ENCODE measurements at regions not wholly inside any gene's neighbourhood (a gene's known extent, or its start where the extent isn't known, plus 50 kb on each side); places are given as distances from the start of the nearest gene placed in this dataset.

DNA sequence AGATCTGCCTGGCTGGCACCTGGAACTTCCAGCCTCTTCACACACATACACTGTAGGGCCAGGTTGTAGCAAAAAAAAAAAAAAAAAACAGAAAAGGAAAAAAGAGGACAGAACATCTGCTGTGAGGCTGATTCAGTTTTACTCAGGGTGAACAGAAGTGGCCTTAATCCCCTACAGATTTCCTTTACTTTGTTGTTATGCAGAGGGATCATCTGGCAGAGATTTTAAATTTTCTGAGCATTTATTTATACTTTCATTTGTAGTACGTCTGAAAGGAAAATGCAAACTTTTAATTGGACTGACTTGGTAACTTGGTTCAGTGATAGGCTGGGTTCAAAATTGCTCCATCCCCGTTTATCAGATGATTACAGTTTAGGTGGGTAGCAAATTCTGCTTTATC lies 50.8 kb upstream of the PRICKLE1 start:
- H3K36me3 ChIP-seq, result no peaks in the 10 kb centered on the region
- no peaks in the 10 kb centered on the region for H3K27me3 ChIP-seq
- H3K9me3 ChIP-seq, result no peaks in the 10 kb centered on the region
- no peaks in the 10 kb centered on the region for H3K4me1 ChIP-seq
- H3K27ac ChIP-seq, result no peak overlapping the region
- DNase-seq, result no peak
- intact Hi-C loops (cut with DNase I), result no loop called here
- no peak overlapping the region for H3K4me3 ChIP-seq
- H3K9ac ChIP-seq (ENCODE audit: low read depth in 2 of 2, low read length in 2 of 2), result no peak overlapping the region
- TF ChIP-seq, protein P1, sequence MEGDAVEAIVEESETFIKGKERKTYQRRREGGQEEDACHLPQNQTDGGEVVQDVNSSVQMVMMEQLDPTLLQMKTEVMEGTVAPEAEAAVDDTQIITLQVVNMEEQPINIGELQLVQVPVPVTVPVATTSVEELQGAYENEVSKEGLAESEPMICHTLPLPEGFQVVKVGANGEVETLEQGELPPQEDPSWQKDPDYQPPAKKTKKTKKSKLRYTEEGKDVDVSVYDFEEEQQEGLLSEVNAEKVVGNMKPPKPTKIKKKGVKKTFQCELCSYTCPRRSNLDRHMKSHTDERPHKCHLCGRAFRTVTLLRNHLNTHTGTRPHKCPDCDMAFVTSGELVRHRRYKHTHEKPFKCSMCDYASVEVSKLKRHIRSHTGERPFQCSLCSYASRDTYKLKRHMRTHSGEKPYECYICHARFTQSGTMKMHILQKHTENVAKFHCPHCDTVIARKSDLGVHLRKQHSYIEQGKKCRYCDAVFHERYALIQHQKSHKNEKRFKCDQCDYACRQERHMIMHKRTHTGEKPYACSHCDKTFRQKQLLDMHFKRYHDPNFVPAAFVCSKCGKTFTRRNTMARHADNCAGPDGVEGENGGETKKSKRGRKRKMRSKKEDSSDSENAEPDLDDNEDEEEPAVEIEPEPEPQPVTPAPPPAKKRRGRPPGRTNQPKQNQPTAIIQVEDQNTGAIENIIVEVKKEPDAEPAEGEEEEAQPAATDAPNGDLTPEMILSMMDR (IDR thresholded peaks at IDR 0.05), result no peak

- TF ChIP-seq, protein P1 (IDR thresholded peaks at IDR 0.05), result no peak
- H3K27me3 ChIP-seq, result no peaks in the 10 kb centered on the region
- no peaks in the 10 kb centered on the region for H3K4me1 ChIP-seq
- no peak overlapping the region for H3K27ac ChIP-seq
- no peak overlapping the region for H3K4me3 ChIP-seq
- DNase-seq, result no peak
- no peak overlapping the region for H3K9ac ChIP-seq (ENCODE audit: low read depth in 2 of 2, low read length in 2 of 2)
- no peaks in the 10 kb centered on the region for H3K9me3 ChIP-seq
- no peaks in the 10 kb centered on the region for H3K36me3 ChIP-seq
- intact Hi-C loops (cut with DNase I), result no loop called here
Measured at GRCh38 chr12:42639556-42639955, 50.0 kb upstream of the PRICKLE1 start.
